Upper lobe of left lung (tissue), 6 donors: ENCODE measurements at regions not wholly inside any gene's neighbourhood (a gene's known extent, or its start where the extent isn't known, plus 50 kb on each side); places are given as distances from the start of the nearest gene placed in this dataset.
"Not testable (repeated sequence)": the region's sequence is repeated elsewhere in the genome, so short reads cannot be mapped to it uniquely, and the experiment has no call there.

Experiments used
- ATAC-seq, 2 donors: fragments of 200-7000 bp; cut with Tn5 transposase; one replicate each; pipeline ENCODE4 v1.9.1; 2022; ENCODE audit warnings: mild to moderate bottlenecking in 2 of 2, moderate library complexity in 2 of 2; ENCODE audit not compliant: low FRiP score in 2 of 2
- DNase-seq, 2 donors: peaks; one replicate each; pipeline ENCODE4 v3.0.0-alpha.2; 2019 to 2020
- H3K27ac ChIP-seq, 4 donors: fragments of 200-600 bp; sonication (generic); one replicate each; pipeline ENCODE4 v1.5.1; 2016 to 2019
- H3K27me3 ChIP-seq, 4 donors: fragments of 200-600 bp; sonication (generic); one replicate each; pipeline ENCODE4 v1.5.1; 2017 to 2019
- H3K36me3 ChIP-seq, 4 donors: fragments of 200-600 bp; sonication (generic); one replicate each; pipeline ENCODE4 v1.5.1; 2016 to 2019
- H3K4me1 ChIP-seq, 4 donors: fragments of 200-600 bp; sonication (generic); one replicate each; pipeline ENCODE4 v1.5.1; 2018 to 2019
- H3K4me3 ChIP-seq, 4 donors: fragments of 200-600 bp; sonication (generic); one replicate each; pipeline ENCODE4 v1.5.1; 2017 to 2019; ENCODE audit warnings: mild to moderate bottlenecking in 2 of 4, moderate library complexity in 1 of 4
- H3K9me3 ChIP-seq, 4 donors: fragments of 200-600 bp; sonication (generic); one replicate each; pipeline ENCODE4 v1.5.1; 2018 to 2019
- EP300 ChIP-seq, 4 donors: sonication (generic); formaldehyde crosslinking; IDR thresholded peaks; one replicate each; pipeline ENCODE4 v1.5.1; 2017; ENCODE audit warnings: antibody characterized with exemption in 4 of 4, control low read depth in 2 of 4
- POLR2A ChIP-seq, 4 donors: fragments of 450-650 bp; IDR thresholded peaks; one replicate each; pipeline ENCODE4 v1.5.1; 2016 to 2017; ENCODE audit warnings: antibody characterized with exemption in 4 of 4, mild to moderate bottlenecking in 2 of 4
- POLR2AphosphoS5 ChIP-seq, 2 donors: sonication (generic); formaldehyde crosslinking; IDR thresholded peaks; one replicate each; pipeline ENCODE4 v1.5.1; 2017; ENCODE audit warnings: antibody characterized with exemption in 2 of 2
- WGBS, 2 donors: methylation state at CpG; one replicate each; pipeline ENCODE4 v1.1.5; 2017 to 2018; 5-methylcytosine and 5-hydroxymethylcytosine counted together
- TF ChIP-seq, protein P1 (sequence below), 6 experiments: fragments of 450-650 bp in 4 of 6; fragments of 200-600 bp in 2 of 6; sonication (generic) in 2 of 6; IDR thresholded peaks; one replicate each; pipeline ENCODE4 v1.5.1; 2016 to 2019; ENCODE audit warnings: antibody characterized with exemption in 6 of 6
- donor health status: DM: no; HTN: no; CAD: no; lungs with moderate emphysema.
- donor health status: DM: no; HTN: yes; CAD: no; lungs with severe emphysema.

DNA sequence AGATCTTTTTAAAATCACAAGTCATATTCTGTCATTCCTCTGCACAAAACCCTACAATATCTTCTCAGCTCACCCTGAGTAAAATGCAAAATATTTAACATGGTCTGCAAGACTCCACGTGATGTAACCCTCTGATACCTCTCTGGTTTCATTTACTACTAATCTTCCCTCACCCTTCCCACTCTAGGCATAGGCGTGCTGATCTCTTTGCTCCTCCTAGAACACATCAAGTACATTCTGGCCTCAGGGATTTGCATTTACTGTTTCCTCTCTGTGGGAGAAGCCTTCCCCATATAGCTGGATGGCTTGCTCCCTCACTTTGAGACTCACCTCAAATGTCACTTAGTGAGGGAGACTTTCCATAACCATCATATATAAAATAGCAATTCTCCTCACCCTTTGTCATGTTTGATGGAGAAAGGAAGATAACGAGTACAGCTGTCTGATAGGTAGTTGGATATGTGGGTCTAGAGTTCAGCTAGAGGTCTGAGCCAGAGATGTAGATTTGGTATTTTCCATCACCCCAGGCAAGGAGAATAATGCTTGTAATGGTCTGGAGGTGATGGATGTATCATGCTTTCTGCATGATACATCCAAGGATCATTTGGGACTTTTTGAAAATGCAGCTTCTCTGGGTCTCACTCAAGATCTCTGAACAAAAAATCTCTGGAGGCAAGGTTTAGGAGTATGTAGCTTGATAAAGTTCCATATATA, 123.9 kb upstream of the VAMP7 start:
- Histone ChIP-seq H3K4me1 (no peaks in the 10 kb centered on the region), H3K27me3 (no peaks in the 10 kb centered on the region), H3K27ac (no peak overlapping the region), H3K36me3 (no peaks in the 10 kb centered on the region), H3K4me3 (no peak overlapping the region), H3K9me3 (no peaks in the 10 kb centered on the region)
- ATAC-seq (no peak), DNase-seq (no peak)
- WGBS, 2 donors = 63 to 75% methylated on average over 3 of the region's 3 CpGs
- TF ChIP-seq POLR2AphosphoS5 (IDR thresholded peaks at IDR 0.05) = no peak

DNA sequence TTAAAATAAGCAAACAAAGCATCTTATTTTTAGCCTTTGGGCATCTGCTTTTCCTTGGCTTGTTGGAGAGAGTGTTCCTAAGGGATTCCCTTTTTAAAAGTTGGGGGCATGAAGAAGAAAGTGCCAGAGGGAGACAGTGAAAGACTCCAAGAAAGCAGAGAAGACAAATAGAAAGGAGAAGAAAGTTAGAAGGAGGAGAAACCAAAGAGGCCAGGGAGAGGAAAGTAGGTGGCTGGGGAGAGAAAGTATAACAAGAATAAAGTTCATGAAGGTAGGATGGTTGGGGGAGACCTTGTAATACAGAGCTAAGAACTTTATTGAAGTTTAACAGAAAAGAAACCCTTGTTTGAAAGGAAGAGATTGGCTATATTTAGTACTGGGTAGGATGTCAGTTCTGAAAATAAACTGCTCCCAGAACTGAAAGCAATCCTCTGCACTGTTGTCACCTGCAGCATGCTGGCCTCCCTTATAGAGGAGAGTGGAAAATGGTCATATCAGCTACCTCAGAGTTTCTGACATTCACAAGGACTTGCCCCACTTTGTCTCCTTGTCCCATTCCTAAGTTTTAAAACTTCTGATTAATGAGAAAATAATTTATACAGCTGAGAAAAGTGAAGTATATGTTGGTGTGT, 125.3 kb upstream of the VAMP7 start:
- no peaks in the 10 kb centered on the region for H3K9me3 ChIP-seq
- H3K27ac ChIP-seq = no peak overlapping the region
- no peak overlapping the region for H3K4me3 ChIP-seq
- no peaks in the 10 kb centered on the region for H3K36me3 ChIP-seq
- H3K27me3 ChIP-seq = no peaks in the 10 kb centered on the region
- no peaks in the 10 kb centered on the region for H3K4me1 ChIP-seq
- DNase-seq (no peak), ATAC-seq (no peak)
- TF ChIP-seq, protein P1, sequence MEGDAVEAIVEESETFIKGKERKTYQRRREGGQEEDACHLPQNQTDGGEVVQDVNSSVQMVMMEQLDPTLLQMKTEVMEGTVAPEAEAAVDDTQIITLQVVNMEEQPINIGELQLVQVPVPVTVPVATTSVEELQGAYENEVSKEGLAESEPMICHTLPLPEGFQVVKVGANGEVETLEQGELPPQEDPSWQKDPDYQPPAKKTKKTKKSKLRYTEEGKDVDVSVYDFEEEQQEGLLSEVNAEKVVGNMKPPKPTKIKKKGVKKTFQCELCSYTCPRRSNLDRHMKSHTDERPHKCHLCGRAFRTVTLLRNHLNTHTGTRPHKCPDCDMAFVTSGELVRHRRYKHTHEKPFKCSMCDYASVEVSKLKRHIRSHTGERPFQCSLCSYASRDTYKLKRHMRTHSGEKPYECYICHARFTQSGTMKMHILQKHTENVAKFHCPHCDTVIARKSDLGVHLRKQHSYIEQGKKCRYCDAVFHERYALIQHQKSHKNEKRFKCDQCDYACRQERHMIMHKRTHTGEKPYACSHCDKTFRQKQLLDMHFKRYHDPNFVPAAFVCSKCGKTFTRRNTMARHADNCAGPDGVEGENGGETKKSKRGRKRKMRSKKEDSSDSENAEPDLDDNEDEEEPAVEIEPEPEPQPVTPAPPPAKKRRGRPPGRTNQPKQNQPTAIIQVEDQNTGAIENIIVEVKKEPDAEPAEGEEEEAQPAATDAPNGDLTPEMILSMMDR (IDR thresholded peaks at IDR 0.05) = no peak
- TF ChIP-seq POLR2A (IDR thresholded peaks at IDR 0.05) = no peak
- no peak for TF ChIP-seq EP300 (IDR thresholded peaks at IDR 0.05)
- TF ChIP-seq POLR2AphosphoS5 (IDR thresholded peaks at IDR 0.05) = no peak

DNA sequence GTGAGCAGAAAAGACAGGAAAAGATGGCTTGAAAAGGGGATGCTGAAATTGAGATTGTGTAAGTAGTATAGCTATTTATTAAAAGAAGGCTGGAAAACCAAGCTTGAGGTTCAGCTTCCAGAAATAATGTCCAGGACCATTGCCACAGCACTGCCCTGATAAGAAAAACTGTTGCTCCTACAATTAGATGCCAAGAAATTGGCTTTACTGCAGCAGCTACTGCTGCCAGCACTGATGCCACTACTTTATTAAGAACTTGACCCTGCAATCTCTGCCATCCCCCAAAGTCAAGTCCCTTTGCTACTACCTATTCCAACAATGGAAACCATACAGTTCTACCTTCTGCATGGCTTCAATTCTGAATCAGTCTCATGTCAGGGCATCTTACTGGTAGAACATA, 130.0 kb upstream of the VAMP7 start:
- H3K27me3 ChIP-seq = no peaks in the 10 kb centered on the region
- H3K27ac ChIP-seq = no peak overlapping the region
- ATAC-seq (no peak), DNase-seq (no peak)
- H3K9me3 ChIP-seq = no peaks in the 10 kb centered on the region
- H3K4me1 ChIP-seq = peaks cover 0 to under 1% (median 0%) of the 10 kb centered on the region in 4 donors
- TF ChIP-seq, protein P1 (IDR thresholded peaks at IDR 0.05) = no peak
- no peak for TF ChIP-seq POLR2A (IDR thresholded peaks at IDR 0.05)
- TF ChIP-seq EP300 (IDR thresholded peaks at IDR 0.05) = no peak
- TF ChIP-seq POLR2AphosphoS5 (IDR thresholded peaks at IDR 0.05) = no peak
- no peaks in the 10 kb centered on the region for H3K36me3 ChIP-seq
- no peak overlapping the region for H3K4me3 ChIP-seq

DNA sequence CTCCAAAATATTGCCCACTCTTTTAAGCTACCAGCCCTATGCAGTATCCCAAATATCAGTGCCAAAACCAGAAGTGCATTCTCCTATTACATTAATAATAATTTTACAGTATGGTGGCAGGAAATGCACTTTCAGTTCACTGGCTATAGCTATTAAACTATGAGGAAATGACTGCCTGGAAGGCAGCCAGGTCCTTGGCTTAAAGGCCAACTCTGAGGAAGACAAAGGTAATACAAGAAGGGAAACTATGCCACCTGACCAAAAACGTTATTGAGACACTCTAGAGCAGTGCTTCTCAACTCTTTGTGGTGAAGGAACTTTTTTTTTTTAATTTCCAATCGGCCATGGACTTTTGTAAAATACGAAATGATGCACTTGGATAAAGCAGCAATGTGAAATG, 133.6 kb upstream of the VAMP7 start:
- Histone ChIP-seq H3K27ac (no peak overlapping the region), H3K9me3 (peaks cover 0 to 3% (median 0%) of the 10 kb centered on the region in 4 donors), H3K4me1 (peaks cover 0 to 5% (median 0%) of the 10 kb centered on the region in 4 donors), H3K27me3 (no peaks in the 10 kb centered on the region), H3K4me3 (no peak overlapping the region), H3K36me3 (no peaks in the 10 kb centered on the region)
- WGBS, 2 donors = 21 to 40% methylated on average over 3 of the region's 3 CpGs
- DNase-seq (peak in 1 of 2 donors; percentile 78), ATAC-seq (no peak)
- no peak for TF ChIP-seq POLR2A (IDR thresholded peaks at IDR 0.05)
- TF ChIP-seq EP300 (IDR thresholded peaks at IDR 0.05) = no peak
- TF ChIP-seq POLR2AphosphoS5 (IDR thresholded peaks at IDR 0.05) = no peak
- TF ChIP-seq, protein P1 (IDR thresholded peaks at IDR 0.05) = no peak

DNA sequence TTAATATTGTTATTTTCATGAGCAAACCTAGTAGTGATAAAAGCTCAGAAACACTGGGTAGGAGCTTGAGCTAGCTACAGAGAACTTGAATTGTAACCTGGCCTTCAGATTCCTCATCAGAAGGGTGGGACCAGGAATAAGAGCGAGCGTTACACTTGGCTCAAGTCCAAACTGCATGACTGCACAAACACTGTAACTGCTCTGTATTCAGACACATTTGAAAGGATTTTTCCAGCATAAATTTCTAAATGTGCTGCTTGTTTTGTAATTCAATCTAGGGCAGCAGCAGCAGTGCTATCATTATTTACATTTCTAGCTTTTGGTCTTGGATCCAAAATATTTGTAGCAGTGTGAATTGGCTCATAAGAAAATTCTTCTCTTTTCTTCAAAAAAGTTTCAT, 133.0 kb upstream of the TMLHE start:
- Histone ChIP-seq H3K36me3 (no peaks in the 10 kb centered on the region), H3K27ac (no peak overlapping the region), H3K4me1 (peaks cover 0 to 5% (median 0%) of the 10 kb centered on the region in 4 donors), H3K9me3 (peaks cover 0 to 9% (median 0%) of the 10 kb centered on the region in 4 donors), H3K27me3 (no peaks in the 10 kb centered on the region), H3K4me3 (no peak overlapping the region)
- ATAC-seq (no peak), DNase-seq (peak in 1 of 2 donors; percentile 33)
- TF ChIP-seq POLR2AphosphoS5 (IDR thresholded peaks at IDR 0.05) = no peak
- WGBS, 2 donors = 2 to 29% methylated on average over 2 of the region's 2 CpGs

DNA sequence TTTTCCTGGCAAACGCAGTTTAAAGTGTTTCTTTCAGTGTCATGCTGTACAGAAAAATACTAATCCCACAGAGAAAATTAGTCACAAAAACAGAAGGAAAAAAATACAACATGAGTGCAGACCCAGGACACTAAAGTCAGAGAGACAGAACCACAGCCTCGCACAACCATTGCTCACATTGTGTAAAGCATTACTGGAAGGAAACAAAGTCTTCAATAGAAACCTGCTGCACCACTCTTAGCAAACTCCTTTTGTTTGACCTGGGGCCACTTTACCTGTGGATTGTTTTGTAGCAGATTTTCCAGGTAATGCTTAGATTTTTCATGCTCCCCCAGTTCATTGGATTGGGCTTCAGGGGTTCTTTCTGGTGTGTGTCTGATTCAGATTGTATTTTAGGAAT, 131.8 kb upstream of the TMLHE start:
- WGBS, 2 donors = 34 to 47% methylated on average over 2 of the region's 2 CpGs
- TF ChIP-seq, protein P1 (IDR thresholded peaks at IDR 0.05) = no peak
- TF ChIP-seq POLR2AphosphoS5 (IDR thresholded peaks at IDR 0.05) = no peak
- TF ChIP-seq POLR2A (IDR thresholded peaks at IDR 0.05) = no peak
- TF ChIP-seq EP300 (IDR thresholded peaks at IDR 0.05) = no peak
- peaks cover 0 to 9% (median 0%) of the 10 kb centered on the region in 4 donors for H3K9me3 ChIP-seq
- H3K36me3 ChIP-seq = no peaks in the 10 kb centered on the region
- peaks cover 0 to 5% (median 0%) of the 10 kb centered on the region in 4 donors for H3K4me1 ChIP-seq
- no peak overlapping the region for H3K27ac ChIP-seq
- no peak for DNase-seq
- H3K27me3 ChIP-seq = no peaks in the 10 kb centered on the region
- ATAC-seq = no peak
- H3K4me3 ChIP-seq = peak overlapping the region in 1 of 4 donors; percentile 23

DNA sequence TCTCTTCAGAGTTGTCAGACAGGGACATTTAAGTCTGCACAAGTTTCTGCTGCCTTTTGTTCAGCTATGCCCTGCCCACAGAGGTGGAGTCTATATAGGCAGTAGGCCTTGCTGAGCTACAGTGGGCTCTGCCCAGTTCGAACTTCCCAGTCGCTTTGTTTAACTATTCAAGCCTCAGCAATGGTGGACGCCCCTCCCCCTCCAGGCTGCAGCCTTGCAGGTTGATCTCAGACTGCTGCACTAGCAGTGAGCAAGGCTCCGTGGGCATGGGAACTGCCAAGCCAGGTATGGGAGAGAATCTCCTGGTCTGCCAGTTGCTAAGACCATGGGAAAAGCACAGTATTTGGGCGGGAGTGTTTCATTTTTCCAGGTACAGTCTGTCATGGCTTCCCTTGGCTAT, 115.6 kb upstream of the TMLHE start:
- not testable (repeated sequence) for H3K9me3 ChIP-seq, DNase-seq, H3K27ac ChIP-seq, ATAC-seq, H3K4me3 ChIP-seq, H3K36me3 ChIP-seq, H3K27me3 ChIP-seq, H3K4me1 ChIP-seq
- 47 to 82% methylated on average over 4 to 5 of the region's 5 CpGs for WGBS, 2 donors
